ENCODE measurements at regions not wholly inside any gene's neighbourhood (a gene's known extent, or its start where the extent isn't known, plus 50 kb on each side); places are given as distances from the start of the nearest gene placed in this dataset.
"Not testable (repeated sequence)": the region's sequence is repeated elsewhere in the genome, so short reads cannot be mapped to it uniquely, and the experiment has no call there.

DNA sequence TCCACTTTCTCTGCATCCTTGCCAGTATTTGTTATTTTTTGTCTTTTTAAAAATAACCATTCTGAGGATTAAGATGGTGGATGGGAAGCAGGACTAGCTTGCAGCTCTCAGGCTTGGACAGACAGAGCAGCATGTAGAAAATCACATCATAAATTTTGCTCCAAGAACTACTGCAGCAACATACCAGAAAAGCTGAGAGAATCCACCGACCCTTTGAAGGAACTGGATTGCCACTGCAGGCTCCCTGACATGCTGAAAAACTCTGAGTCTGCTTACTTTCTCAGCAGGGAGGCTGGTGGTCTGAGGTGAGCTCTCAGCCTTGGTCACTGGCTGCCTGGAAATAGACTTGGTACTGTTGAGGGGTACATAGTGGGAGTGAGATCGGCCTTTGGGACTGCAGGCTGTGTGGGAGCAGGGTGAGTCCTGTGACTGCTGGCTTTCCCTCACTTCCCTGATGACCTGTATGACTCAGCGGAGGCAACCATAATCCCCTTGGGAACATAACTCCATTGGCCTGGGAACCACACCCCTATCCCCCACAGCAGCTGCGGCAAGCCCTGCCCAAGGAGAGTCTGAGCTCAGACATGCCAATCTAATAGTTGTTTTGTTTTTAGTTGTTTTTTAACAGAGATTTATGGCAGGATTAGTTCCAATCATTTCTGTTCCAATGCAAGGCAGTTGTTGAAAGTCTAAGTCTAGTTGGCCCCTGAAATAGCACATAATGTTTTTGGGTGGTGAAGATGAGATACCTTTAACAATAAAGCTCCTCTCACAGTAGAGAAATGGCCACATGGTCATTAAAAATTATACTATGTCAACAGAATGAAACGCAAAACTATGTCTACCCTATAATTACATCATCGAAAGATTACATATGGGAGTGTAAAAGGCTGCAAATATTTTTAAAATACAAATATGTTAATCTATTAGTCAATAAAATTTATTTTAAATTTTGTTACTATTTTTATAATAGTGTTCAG, 414.2 kb upstream of the CHAC2 start:
- peaks cover 0 to 14% (median 3%) of the 10 kb centered on the region in 5 donors for H3K9me3 ChIP-seq (ENCODE audit: control insufficient read depth in 5 of 5, low read length in 5 of 5)
- H3K36me3 ChIP-seq (ENCODE audit: control insufficient read depth in 5 of 5, insufficient read depth in 5 of 5, low read length in 5 of 5): no peaks in the 10 kb centered on the region
- H3K4me1 ChIP-seq (ENCODE audit: control insufficient read depth in 5 of 5, insufficient read depth in 5 of 5, low read length in 5 of 5): no peaks in the 10 kb centered on the region
- no peak overlapping the region for H3K27ac ChIP-seq (ENCODE audit: low read depth, low read length)
- no peaks in the 10 kb centered on the region for H3K27me3 ChIP-seq (ENCODE audit: control insufficient read depth in 5 of 5, insufficient read depth in 4 of 5, low read length in 5 of 5)
- H3K9ac ChIP-seq (ENCODE audit: low read length in 5 of 5): no peak overlapping the region
- H3K4me3 ChIP-seq (ENCODE audit: low read depth in 1 of 5, low read length in 5 of 5): no peak overlapping the region

DNA sequence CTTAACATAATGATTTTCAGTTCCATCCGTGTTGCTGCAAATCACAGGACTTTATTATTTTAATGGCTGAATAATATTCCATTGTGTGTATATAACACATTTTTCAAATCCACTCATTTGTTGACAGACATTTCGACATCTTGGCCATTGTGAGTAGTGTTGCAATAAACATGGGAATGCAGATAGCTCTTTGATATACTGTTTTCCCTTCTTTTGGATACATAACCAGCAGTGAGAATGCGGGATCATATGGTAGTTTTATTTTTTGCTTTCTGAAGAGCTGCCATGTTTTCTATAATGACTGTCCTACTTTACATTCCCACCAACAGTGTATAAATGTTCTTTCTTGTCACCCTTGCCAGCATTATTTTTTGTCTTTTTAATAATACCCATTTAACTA, 420.3 kb upstream of the CHAC2 start:
- Histone ChIP-seq H3K36me3 (ENCODE audit: control insufficient read depth in 5 of 5, insufficient read depth in 5 of 5, low read length in 5 of 5) (no peaks in the 10 kb centered on the region), H3K9me3 (ENCODE audit: control insufficient read depth in 5 of 5, low read length in 5 of 5) (peaks cover 0 to 3% (median 0%) of the 10 kb centered on the region in 5 donors), H3K4me1 (ENCODE audit: control insufficient read depth in 5 of 5, insufficient read depth in 5 of 5, low read length in 5 of 5) (no peaks in the 10 kb centered on the region), H3K27me3 (ENCODE audit: control insufficient read depth in 5 of 5, insufficient read depth in 4 of 5, low read length in 5 of 5) (no peaks in the 10 kb centered on the region), H3K9ac (ENCODE audit: low read length in 5 of 5) (no peak overlapping the region), H3K27ac (ENCODE audit: low read depth, low read length) (no peak overlapping the region), H3K4me3 (ENCODE audit: low read depth in 1 of 5, low read length in 5 of 5) (no peak overlapping the region)

DNA sequence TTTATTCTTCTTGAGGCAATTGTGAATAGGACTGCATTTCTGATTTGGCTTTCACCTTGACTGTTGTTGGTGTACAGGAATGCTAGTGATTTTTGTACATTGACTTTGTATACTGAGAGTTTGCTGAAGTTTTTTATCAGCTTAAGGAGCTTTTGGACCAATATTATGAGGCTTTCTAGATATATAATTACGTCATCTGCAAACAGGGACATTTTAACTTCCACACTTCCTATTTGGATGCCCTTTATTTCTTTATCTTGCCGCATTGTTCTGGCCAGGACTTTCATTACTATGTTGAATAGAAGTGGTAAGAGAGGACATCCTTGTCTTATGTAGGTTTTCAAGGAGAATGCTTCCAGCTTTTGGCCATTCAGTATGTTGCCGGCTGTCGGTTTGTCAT, 425.4 kb upstream of the CHAC2 start:
- H3K9ac ChIP-seq (ENCODE audit: low read length in 5 of 5): no peak overlapping the region
- no peaks in the 10 kb centered on the region for H3K27me3 ChIP-seq (ENCODE audit: control insufficient read depth in 5 of 5, insufficient read depth in 4 of 5, low read length in 5 of 5)
- H3K27ac ChIP-seq (ENCODE audit: low read depth, low read length): no peak overlapping the region
- no peaks in the 10 kb centered on the region for H3K36me3 ChIP-seq (ENCODE audit: control insufficient read depth in 5 of 5, insufficient read depth in 5 of 5, low read length in 5 of 5)
- no peaks in the 10 kb centered on the region for H3K4me1 ChIP-seq (ENCODE audit: control insufficient read depth in 5 of 5, insufficient read depth in 5 of 5, low read length in 5 of 5)
- H3K4me3 ChIP-seq (ENCODE audit: low read depth in 1 of 5, low read length in 5 of 5): no peak overlapping the region
- no peaks in the 10 kb centered on the region for H3K9me3 ChIP-seq (ENCODE audit: control insufficient read depth in 5 of 5, low read length in 5 of 5)

DNA sequence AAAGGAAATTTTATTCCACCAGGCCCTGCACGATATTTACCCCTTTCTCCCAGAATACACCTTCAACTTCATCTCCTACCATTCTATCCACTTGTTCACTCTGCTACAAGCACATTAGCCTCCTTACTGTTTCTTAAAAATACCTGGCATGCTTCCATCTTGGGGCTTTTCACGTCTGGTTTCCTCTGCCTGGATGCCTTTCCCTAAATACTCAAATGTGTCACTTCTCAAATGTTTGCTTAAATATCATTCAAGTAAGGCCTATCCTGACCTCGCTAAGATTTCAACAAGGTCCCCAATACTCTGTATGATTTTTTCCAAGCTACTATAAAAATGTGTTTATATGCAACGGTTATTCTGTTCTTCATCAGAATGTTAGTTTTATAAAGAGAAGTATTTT, 433.0 kb upstream of the CHAC2 start:
- Histone ChIP-seq H3K4me3 (ENCODE audit: low read depth in 1 of 5, low read length in 5 of 5) (no peak overlapping the region), H3K9me3 (ENCODE audit: control insufficient read depth in 5 of 5, low read length in 5 of 5) (no peaks in the 10 kb centered on the region), H3K36me3 (ENCODE audit: control insufficient read depth in 5 of 5, insufficient read depth in 5 of 5, low read length in 5 of 5) (no peaks in the 10 kb centered on the region), H3K9ac (ENCODE audit: low read length in 5 of 5) (no peak overlapping the region), H3K27me3 (ENCODE audit: control insufficient read depth in 5 of 5, insufficient read depth in 4 of 5, low read length in 5 of 5) (no peaks in the 10 kb centered on the region), H3K27ac (ENCODE audit: low read depth, low read length) (no peak overlapping the region), H3K4me1 (ENCODE audit: control insufficient read depth in 5 of 5, insufficient read depth in 5 of 5, low read length in 5 of 5) (no peaks in the 10 kb centered on the region)

DNA sequence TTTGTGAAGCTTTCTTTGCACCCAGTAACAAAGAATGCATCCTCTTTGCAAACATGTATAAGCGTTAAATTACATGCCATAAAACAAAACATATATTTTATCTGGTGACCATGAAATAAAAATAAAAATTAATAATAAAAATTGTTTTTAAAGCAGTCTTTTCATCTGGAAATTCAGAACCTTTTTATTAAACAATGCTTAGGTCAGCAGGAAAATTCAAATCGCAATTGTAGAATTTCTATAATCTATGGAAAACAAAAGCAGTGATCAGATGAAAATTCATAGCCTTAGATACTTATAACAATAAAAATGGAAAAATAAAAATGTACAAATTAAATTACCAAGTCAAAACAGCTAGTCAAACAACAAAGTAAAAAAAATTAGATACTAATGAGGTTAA, 435.9 kb upstream of the CHAC2 start:
- Histone ChIP-seq H3K4me3 (ENCODE audit: low read depth in 1 of 5, low read length in 5 of 5) (no peak overlapping the region), H3K9ac (ENCODE audit: low read length in 5 of 5) (no peak overlapping the region), H3K27ac (ENCODE audit: low read depth, low read length) (no peak overlapping the region), H3K9me3 (ENCODE audit: control insufficient read depth in 5 of 5, low read length in 5 of 5) (no peaks in the 10 kb centered on the region), H3K36me3 (ENCODE audit: control insufficient read depth in 5 of 5, insufficient read depth in 5 of 5, low read length in 5 of 5) (no peaks in the 10 kb centered on the region), H3K4me1 (ENCODE audit: control insufficient read depth in 5 of 5, insufficient read depth in 5 of 5, low read length in 5 of 5) (no peaks in the 10 kb centered on the region), H3K27me3 (ENCODE audit: control insufficient read depth in 5 of 5, insufficient read depth in 4 of 5, low read length in 5 of 5) (no peaks in the 10 kb centered on the region)

DNA sequence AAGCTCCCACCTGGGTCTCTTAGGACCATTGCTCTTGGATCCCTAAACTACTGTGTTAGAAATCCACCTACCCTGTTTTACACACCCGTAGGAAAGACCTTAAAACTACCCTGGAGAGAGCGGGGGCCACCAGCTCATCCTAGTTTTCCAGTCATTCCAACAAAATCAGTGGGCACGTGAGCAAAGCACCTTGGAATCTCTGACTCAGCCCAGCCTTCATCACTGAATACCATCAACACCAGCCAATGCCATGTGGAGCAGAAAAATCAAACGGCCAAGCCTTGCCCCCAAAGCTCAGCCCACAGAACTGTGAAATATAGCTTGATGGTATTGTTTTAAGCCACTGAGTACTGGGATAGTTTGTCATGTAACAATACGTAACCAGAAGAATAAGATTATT, 449.7 kb upstream of the CHAC2 start:
- Histone ChIP-seq H3K9me3 (ENCODE audit: control insufficient read depth in 5 of 5, low read length in 5 of 5) (no peaks in the 10 kb centered on the region), H3K4me1 (ENCODE audit: control insufficient read depth in 5 of 5, insufficient read depth in 5 of 5, low read length in 5 of 5) (no peaks in the 10 kb centered on the region), H3K36me3 (ENCODE audit: control insufficient read depth in 5 of 5, insufficient read depth in 5 of 5, low read length in 5 of 5) (no peaks in the 10 kb centered on the region), H3K4me3 (ENCODE audit: low read depth in 1 of 5, low read length in 5 of 5) (no peak overlapping the region), H3K27me3 (ENCODE audit: control insufficient read depth in 5 of 5, insufficient read depth in 4 of 5, low read length in 5 of 5) (no peaks in the 10 kb centered on the region), H3K9ac (ENCODE audit: low read length in 5 of 5) (no peak overlapping the region), H3K27ac (ENCODE audit: low read depth, low read length) (no peak overlapping the region)

DNA sequence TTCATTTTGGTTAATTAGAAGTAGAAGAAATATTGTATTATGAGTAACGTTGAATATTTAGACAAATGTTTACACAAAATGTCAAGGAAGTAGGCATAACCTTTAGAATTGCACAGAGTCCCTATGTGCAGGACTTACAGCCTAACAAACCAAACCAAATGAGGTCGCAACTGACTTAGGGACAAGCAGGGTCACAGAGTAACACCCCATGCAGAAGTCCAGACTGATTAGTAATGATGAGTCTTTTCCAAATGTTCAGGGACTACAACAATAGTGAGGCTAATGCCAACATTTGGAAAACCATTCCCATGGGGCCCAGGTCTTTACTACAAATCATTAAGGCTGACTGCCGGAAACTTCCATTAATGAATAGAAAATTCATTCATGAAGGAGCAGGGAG, 452.5 kb upstream of the CHAC2 start:
- H3K4me3 ChIP-seq (ENCODE audit: low read depth in 1 of 5, low read length in 5 of 5): no peak overlapping the region
- H3K4me1 ChIP-seq (ENCODE audit: control insufficient read depth in 5 of 5, insufficient read depth in 5 of 5, low read length in 5 of 5): no peaks in the 10 kb centered on the region
- no peaks in the 10 kb centered on the region for H3K9me3 ChIP-seq (ENCODE audit: control insufficient read depth in 5 of 5, low read length in 5 of 5)
- H3K36me3 ChIP-seq (ENCODE audit: control insufficient read depth in 5 of 5, insufficient read depth in 5 of 5, low read length in 5 of 5): no peaks in the 10 kb centered on the region
- H3K27ac ChIP-seq (ENCODE audit: low read depth, low read length): no peak overlapping the region
- H3K9ac ChIP-seq (ENCODE audit: low read length in 5 of 5): no peak overlapping the region
- H3K27me3 ChIP-seq (ENCODE audit: control insufficient read depth in 5 of 5, insufficient read depth in 4 of 5, low read length in 5 of 5): no peaks in the 10 kb centered on the region

DNA sequence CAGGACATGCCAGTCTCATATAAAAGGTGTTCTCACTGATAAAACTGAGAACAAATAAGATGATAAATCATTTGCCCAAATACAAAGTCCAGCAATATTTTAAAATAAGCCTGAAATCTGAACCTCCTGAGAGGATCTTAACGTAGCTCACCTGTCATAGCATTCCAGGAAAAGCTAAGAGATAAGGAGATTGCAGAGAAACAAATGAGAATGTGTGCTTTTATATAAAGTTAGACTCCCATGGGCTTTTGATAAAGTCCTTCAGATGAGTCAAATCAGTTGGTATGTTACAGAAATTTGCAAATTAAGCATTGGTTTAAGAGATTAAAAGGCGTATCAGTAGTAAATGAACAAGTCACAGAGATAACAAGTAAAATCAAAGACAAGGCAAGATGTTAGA, 452.9 kb upstream of the CHAC2 start:
- H3K27me3 ChIP-seq (ENCODE audit: control insufficient read depth in 5 of 5, insufficient read depth in 4 of 5, low read length in 5 of 5): no peaks in the 10 kb centered on the region
- H3K4me3 ChIP-seq (ENCODE audit: low read depth in 1 of 5, low read length in 5 of 5): no peak overlapping the region
- no peaks in the 10 kb centered on the region for H3K4me1 ChIP-seq (ENCODE audit: control insufficient read depth in 5 of 5, insufficient read depth in 5 of 5, low read length in 5 of 5)
- no peak overlapping the region for H3K9ac ChIP-seq (ENCODE audit: low read length in 5 of 5)
- H3K36me3 ChIP-seq (ENCODE audit: control insufficient read depth in 5 of 5, insufficient read depth in 5 of 5, low read length in 5 of 5): no peaks in the 10 kb centered on the region
- no peak overlapping the region for H3K27ac ChIP-seq (ENCODE audit: low read depth, low read length)
- H3K9me3 ChIP-seq (ENCODE audit: control insufficient read depth in 5 of 5, low read length in 5 of 5): no peaks in the 10 kb centered on the region

DNA sequence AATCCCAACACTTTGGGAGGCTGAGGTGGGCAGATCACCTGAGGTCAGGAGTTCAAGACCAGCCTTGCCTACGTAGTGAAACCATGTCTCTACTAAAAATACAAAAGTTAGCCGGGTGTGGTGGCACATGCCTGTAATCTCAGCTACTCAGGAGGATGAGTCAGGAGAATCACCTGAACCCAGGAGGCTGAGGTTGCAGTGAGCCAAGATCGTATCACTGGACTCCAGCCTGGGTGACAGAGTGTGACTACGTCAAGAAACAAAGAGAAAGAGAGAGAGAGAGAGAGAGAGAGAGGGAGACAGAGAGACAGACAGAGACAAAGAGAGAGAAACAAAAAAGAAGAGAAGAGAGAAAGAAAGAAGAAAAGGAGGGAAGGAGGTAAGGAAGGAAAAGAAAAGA, 454.0 kb upstream of the CHAC2 start:
- not testable (repeated sequence) for H3K4me1 ChIP-seq (ENCODE audit: control insufficient read depth in 5 of 5, insufficient read depth in 5 of 5, low read length in 5 of 5); H3K36me3 ChIP-seq (ENCODE audit: control insufficient read depth in 5 of 5, insufficient read depth in 5 of 5, low read length in 5 of 5); H3K9ac ChIP-seq (ENCODE audit: low read length in 5 of 5); H3K27me3 ChIP-seq (ENCODE audit: control insufficient read depth in 5 of 5, insufficient read depth in 4 of 5, low read length in 5 of 5); H3K9me3 ChIP-seq (ENCODE audit: control insufficient read depth in 5 of 5, low read length in 5 of 5); H3K4me3 ChIP-seq (ENCODE audit: low read depth in 1 of 5, low read length in 5 of 5); H3K27ac ChIP-seq (ENCODE audit: low read depth, low read length)

DNA sequence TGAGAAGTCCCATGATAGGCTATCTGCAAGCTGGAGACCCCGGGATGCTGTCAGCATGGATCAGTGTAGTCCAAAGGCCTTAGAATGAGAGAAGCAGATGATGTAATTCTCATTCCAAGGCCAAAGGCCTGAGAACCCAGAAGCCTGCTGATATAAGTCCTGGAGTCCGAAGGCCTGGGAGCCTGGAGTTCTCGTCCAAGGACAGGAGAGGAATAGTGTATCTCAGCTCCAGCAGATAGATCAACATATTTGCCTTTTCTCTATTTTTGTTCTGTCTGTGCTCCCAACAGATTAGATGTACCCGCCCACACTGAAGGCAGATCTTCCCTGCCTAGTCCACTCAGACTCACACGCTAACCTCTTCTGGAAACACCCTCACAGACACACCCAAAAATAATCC, 454.9 kb upstream of the CHAC2 start:
- Histone ChIP-seq H3K4me3 (ENCODE audit: low read depth in 1 of 5, low read length in 5 of 5) (no peak overlapping the region), H3K36me3 (ENCODE audit: control insufficient read depth in 5 of 5, insufficient read depth in 5 of 5, low read length in 5 of 5) (no peaks in the 10 kb centered on the region), H3K27me3 (ENCODE audit: control insufficient read depth in 5 of 5, insufficient read depth in 4 of 5, low read length in 5 of 5) (no peaks in the 10 kb centered on the region), H3K4me1 (ENCODE audit: control insufficient read depth in 5 of 5, insufficient read depth in 5 of 5, low read length in 5 of 5) (no peaks in the 10 kb centered on the region), H3K27ac (ENCODE audit: low read depth, low read length) (no peak overlapping the region), H3K9ac (ENCODE audit: low read length in 5 of 5) (no peak overlapping the region), H3K9me3 (ENCODE audit: control insufficient read depth in 5 of 5, low read length in 5 of 5) (no peaks in the 10 kb centered on the region)

Measured in subcutaneous abdominal adipose tissue (tissue), 5 donors.